IMR-90 (cell line): ENCODE measurements at regions not wholly inside any gene's neighbourhood (a gene's known extent, or its start where the extent isn't known, plus 50 kb on each side); places are given as distances from the start of the nearest gene placed in this dataset.
A peak's percentile ranks its signal among the peaks of the same experiment; 100 is the strongest.

Experiments
- ATAC-seq: fragments of 200-7000 bp; cut with Tn5 transposase; 2 replicates; pipeline ENCODE4 v1.9.1; 2020; ENCODE audit warnings: low read depth, mild to moderate bottlenecking, moderate library complexity
- BruUV-seq: library from RNA; stranded (reverse); fragments of 400-500 nt; replicated peaks from 2 replicates; lab custom pipeline; 2021; lab: Mats Ljungman, UMichigan
- CTCF ChIA-PET: fragments of 300-600 bp; formaldehyde crosslinking; extraction: SDS; loops from one replicate; lab custom pipeline; 2021; ENCODE audit warnings: antibody characterized with exemption; lab: Yijun Ruan, JAX
- POLR2A ChIA-PET: fragments of 300-600 bp; sonication (Branson Sonifier 250); formaldehyde crosslinking; loops from one replicate; lab custom pipeline; 2022; ENCODE audit warnings: antibody characterized with exemption; ENCODE audit not compliant: unreplicated experiment; lab: Charles Lee
- DNase-seq: peaks from one replicate; pipeline ENCODE4 v3.0.0; 2013
- H2AFZ ChIP-seq: replicated peaks from 2 replicates; pipeline ENCODE3; 2013; ENCODE audit warnings: low read length, mild to moderate bottlenecking; ENCODE audit not compliant: poor library complexity
- H2AK5ac ChIP-seq: 2 replicates; pipeline ENCODE4 v1.6.1; 2013; ENCODE audit warnings: low read depth, low read length, inconsistent platforms
- H2AK9ac ChIP-seq: replicated peaks from 2 replicates; pipeline ENCODE3; 2013; ENCODE audit warnings: mild to moderate bottlenecking, low read depth, low read length, moderate library complexity; ENCODE audit not compliant: poor library complexity
- H2BK120ac ChIP-seq: 2 replicates; pipeline ENCODE4 v1.6.1; 2013; ENCODE audit warnings: low read depth, low read length, inconsistent platforms
- H2BK15ac ChIP-seq: 3 replicates; pipeline ENCODE4 v1.6.1; 2013; ENCODE audit warnings: low read depth, low read length, inconsistent platforms
- H2BK20ac ChIP-seq: 2 replicates; pipeline ENCODE4 v1.6.1; 2013; ENCODE audit warnings: low read depth, mild to moderate bottlenecking, inconsistent platforms, low read length, moderate library complexity
- H2BK5ac ChIP-seq: 2 replicates; pipeline ENCODE4 v1.6.1; 2013; ENCODE audit warnings: mild to moderate bottlenecking, low read depth, low read length, inconsistent platforms; ENCODE audit not compliant: poor library complexity, severe bottlenecking
- H3K14ac ChIP-seq: replicated peaks from 2 replicates; pipeline ENCODE4 v1.6.1; 2013; ENCODE audit warnings: low read depth, low read length, inconsistent platforms
- H3K18ac ChIP-seq: 2 replicates; pipeline ENCODE4 v1.6.1; 2013; ENCODE audit warnings: low read depth, low read length, control low read depth
- H3K23ac ChIP-seq: 2 replicates; pipeline ENCODE4 v1.6.1; 2013; ENCODE audit warnings: low read depth, low read length, inconsistent platforms
- H3K27ac ChIP-seq: 2 replicates; pipeline ENCODE4 v1.5.1; 2013; ENCODE audit warnings: mild to moderate bottlenecking, control low read depth, low read length; ENCODE audit not compliant: insufficient read depth
- H3K27me3 ChIP-seq: 2 replicates; pipeline ENCODE4 v1.6.1; 2013; ENCODE audit warnings: low read length; ENCODE audit not compliant: control insufficient read depth, insufficient read depth
- H3K36me3 ChIP-seq: 2 replicates; pipeline ENCODE4 v1.6.1; 2013; ENCODE audit warnings: low read length, mixed read lengths; ENCODE audit not compliant: control insufficient read depth, insufficient read depth
- H3K4ac ChIP-seq: 2 replicates; pipeline ENCODE4 v1.6.1; 2013; ENCODE audit warnings: low read depth, low read length, inconsistent platforms
- H3K4me1 ChIP-seq: 2 replicates; pipeline ENCODE4 v1.6.1; 2013; ENCODE audit warnings: low read length, mixed read lengths; ENCODE audit not compliant: control insufficient read depth, insufficient read depth
- H3K4me2 ChIP-seq: 2 replicates; pipeline ENCODE4 v1.6.1; 2013; ENCODE audit warnings: low read depth, mild to moderate bottlenecking, control low read depth, low read length, moderate library complexity
- H3K4me3 ChIP-seq: 2 replicates; pipeline ENCODE4 v1.5.1; 2013; ENCODE audit warnings: low read depth, mild to moderate bottlenecking, control low read depth, low read length, moderate library complexity; ENCODE audit not compliant: insufficient read depth
- H3K56ac ChIP-seq: 2 replicates; pipeline ENCODE4 v1.6.1; 2013; ENCODE audit warnings: low read length, inconsistent platforms; ENCODE audit not compliant: insufficient read depth; ENCODE audit errors: extremely low read depth
- H3K79me1 ChIP-seq, 2 experiments: 2 replicates each; pipeline ENCODE4 v1.6.1; 2013; ENCODE audit warnings: low read length in 2 of 2, inconsistent platforms in 1 of 2, low read depth in 1 of 2
- H3K9ac ChIP-seq: 2 replicates; pipeline ENCODE4 v1.6.1; 2013; ENCODE audit warnings: low read depth, low read length, control low read depth
- H3K9me1 ChIP-seq: 2 replicates; pipeline ENCODE4 v1.6.1; 2013; ENCODE audit warnings: low read length, inconsistent platforms; ENCODE audit not compliant: insufficient read depth
- H3K9me3 ChIP-seq: 2 replicates; pipeline ENCODE4 v1.6.1; 2013; ENCODE audit warnings: low read length; ENCODE audit not compliant: control insufficient read depth, insufficient read depth
- H4K20me1 ChIP-seq: 2 replicates; pipeline ENCODE4 v1.6.1; 2013; ENCODE audit warnings: low read length, inconsistent platforms; ENCODE audit not compliant: insufficient read depth
- H4K5ac ChIP-seq: 2 replicates; pipeline ENCODE4 v1.6.1; 2013; ENCODE audit warnings: mild to moderate bottlenecking, low read depth, low read length, control low read depth
- H4K8ac ChIP-seq, 2 experiments: 2 replicates each; pipeline ENCODE4 v1.6.1; 2013; ENCODE audit warnings: low read depth in 2 of 2, low read length in 2 of 2, control low read depth in 1 of 2, inconsistent platforms in 1 of 2
- H4K91ac ChIP-seq: 2 replicates; pipeline ENCODE4 v1.6.1; 2013; ENCODE audit warnings: low read depth, low read length, inconsistent platforms; ENCODE audit not compliant: insufficient read depth
- BHLHE40 ChIP-seq: fragments of 150-350 bp; IDR thresholded peaks from 2 replicates; pipeline ENCODE4 v1.6.1; 2016; ENCODE audit warnings: mild to moderate bottlenecking, low read depth, low read length
- CHD1 ChIP-seq: IDR thresholded peaks from 2 replicates; pipeline ENCODE4 v1.6.1; 2012; ENCODE audit warnings: low read depth, low read length, improper control_type of control experiment
- CTCF ChIP-seq: conservative IDR thresholded peaks from 2 replicates; pipeline ENCODE4 v1.5.1; 2012; ENCODE audit warnings: mild to moderate bottlenecking, low read depth, low read length, improper control_type of control experiment
- ELK1 ChIP-seq: fragments of 150-350 bp; IDR thresholded peaks from 2 replicates; pipeline ENCODE4 v1.6.1; 2016; ENCODE audit warnings: low read depth, mild to moderate bottlenecking, low read length, moderate library complexity, borderline replicate concordance
- FOS ChIP-seq: fragments of 150-350 bp; IDR thresholded peaks from 2 replicates; pipeline ENCODE4 v1.6.1; 2016; ENCODE audit warnings: low read depth, low read length
- POLR2A ChIP-seq: IDR thresholded peaks from 2 replicates; pipeline ENCODE4 v1.6.1; 2012; ENCODE audit warnings: mild to moderate bottlenecking, low read depth, low read length
- RCOR1 ChIP-seq: IDR thresholded peaks from 2 replicates; pipeline ENCODE4 v1.6.1; 2012; ENCODE audit warnings: mild to moderate bottlenecking, low read length, improper control_type of control experiment; ENCODE audit not compliant: insufficient replicate concordance
- RFX5 ChIP-seq: IDR thresholded peaks from 2 replicates; pipeline ENCODE4 v1.8.0; 2012; ENCODE audit warnings: low read depth, mild to moderate bottlenecking, low read length, moderate library complexity
- SMC3 ChIP-seq: fragments of 150-350 bp; IDR thresholded peaks from 2 replicates; pipeline ENCODE4 v1.6.1; 2016; ENCODE audit warnings: low read depth, mild to moderate bottlenecking, antibody characterized with exemption, low read length, moderate library complexity
- USF2 ChIP-seq: fragments of 150-350 bp; IDR thresholded peaks from 2 replicates; pipeline ENCODE4 v1.6.1; 2017; ENCODE audit warnings: mild to moderate bottlenecking, antibody characterized with exemption, low read length, low read depth
- WGBS, 2 experiments: methylation state at CpG; one replicate each; pipeline versions ENCODE4 v1.1.5 to v1.1.7; 2013; ENCODE audit warnings: missing lambda C conversion rate in 2 of 2; ENCODE audit not compliant: insufficient read length in 1 of 2; ENCODE audit errors: extremely low coverage in 2 of 2; 5-methylcytosine and 5-hydroxymethylcytosine counted together
- dilution Hi-C: fragments of 300-500 bp; cut with HindIII; formaldehyde crosslinking; loops from one replicate; pipeline ENCODE4 v1.14.3; 2018; ENCODE audit warnings: low sequenced_read_pairs; ENCODE audit not compliant: unreplicated experiment
- in situ Hi-C: fragments of 300-500 bp; cut with MboI; formaldehyde crosslinking; loops from 3 replicates; pipeline ENCODE4 v1.14.3; 2019; ENCODE audit warnings: low sequenced_read_pairs, inconsistent platforms, mixed read lengths
- intact Hi-C: fragments of 100-400 bp; cut with micrococcal nuclease; formaldehyde crosslinking; loops from 2 replicates; pipeline ENCODE4 v1.10.0; 2022

GRCh38 chrX:40506201-40506985, 74.4 kb upstream of the ATP6AP2 start (continued):
- no peak for TF ChIP-seq SMC3

GRCh38 chrX:40504801-40505605, 75.8 kb upstream of the ATP6AP2 start:
- BruUV-seq: no TSS peak
- H3K27ac ChIP-seq: peak overlapping the region; percentile 64; the same call in 1 of the 2 replicates
- no peak overlapping the region for H3K4me2 ChIP-seq
- intact Hi-C loops: no loop called here
- peak overlapping the region; percentile 83 for H2BK120ac ChIP-seq
- H2AFZ ChIP-seq: peak overlapping the region; percentile 63
- H3K4me1 ChIP-seq: 0 out of 2 replicates have a peak, but pooled peaks cover 1% of the 10 kb centered on the region
- peak overlapping the region; percentile 39 to 68; a peak in 3 of 4 replicates for H4K8ac ChIP-seq
- H3K9ac ChIP-seq: no peak overlapping the region
- peak overlapping the region; percentile 28; the same call in 1 of the 2 replicates for H3K18ac ChIP-seq
- H3K4me3 ChIP-seq: no peak overlapping the region
- no peaks in the 10 kb centered on the region for H4K20me1 ChIP-seq
- ChIA-PET POLR2A (no interaction called here), CTCF (no interaction called here)
- no peaks in the 10 kb centered on the region for H3K36me3 ChIP-seq
- WGBS, 2 experiments: no CpG with 5 or more reads among the region's 5 CpGs
- dilution Hi-C loops: no loop called here
- peak overlapping the region; percentile 71 for H4K91ac ChIP-seq
- no peaks in the 10 kb centered on the region for H3K9me3 ChIP-seq
- in situ Hi-C loops: no loop called here
- no peak overlapping the region for H2AK9ac ChIP-seq
- H3K27me3 ChIP-seq: peaks cover 15% of the 10 kb centered on the region; the same call in 1 of the 2 replicates
- peak; percentile 84 for ATAC-seq
- H3K56ac ChIP-seq: 0 out of 2 replicates have a peak overlapping the region, but pooled peaks have one; percentile 16
- H2AK5ac ChIP-seq: peak overlapping the region; percentile 61; the same call in 1 of the 2 replicates
- H2BK20ac ChIP-seq: peak overlapping the region; percentile 83
- 0 out of 2 replicates have a peak overlapping the region, but pooled peaks have one; percentile 19 for H3K14ac ChIP-seq
- H3K9me1 ChIP-seq: no peaks in the 10 kb centered on the region
- no peaks in the 10 kb centered on the region for H3K79me1 ChIP-seq
- peak overlapping the region; percentile 64 for H2BK5ac ChIP-seq
- no peak overlapping the region for H4K5ac ChIP-seq
- peak; percentile 86 for DNase-seq
- H3K4ac ChIP-seq: peak overlapping the region; percentile 54
- H3K23ac ChIP-seq: no peak overlapping the region
- peak overlapping the region; percentile 67; the same call in 1 of the 3 replicates for H2BK15ac ChIP-seq
- TF ChIP-seq CHD1: no peak
- no peak for TF ChIP-seq FOS
- TF ChIP-seq CTCF: no peak
- no peak for TF ChIP-seq ELK1
- TF ChIP-seq RCOR1: no peak
- no peak for TF ChIP-seq RFX5
- no peak for TF ChIP-seq BHLHE40
- TF ChIP-seq POLR2A: no peak
- no peak for TF ChIP-seq USF2
